ENCODE measurements at regions not wholly inside any gene's neighbourhood (a gene's known extent, or its start where the extent isn't known, plus 50 kb on each side); places are given as distances from the start of the nearest gene placed in this dataset.

DNA sequence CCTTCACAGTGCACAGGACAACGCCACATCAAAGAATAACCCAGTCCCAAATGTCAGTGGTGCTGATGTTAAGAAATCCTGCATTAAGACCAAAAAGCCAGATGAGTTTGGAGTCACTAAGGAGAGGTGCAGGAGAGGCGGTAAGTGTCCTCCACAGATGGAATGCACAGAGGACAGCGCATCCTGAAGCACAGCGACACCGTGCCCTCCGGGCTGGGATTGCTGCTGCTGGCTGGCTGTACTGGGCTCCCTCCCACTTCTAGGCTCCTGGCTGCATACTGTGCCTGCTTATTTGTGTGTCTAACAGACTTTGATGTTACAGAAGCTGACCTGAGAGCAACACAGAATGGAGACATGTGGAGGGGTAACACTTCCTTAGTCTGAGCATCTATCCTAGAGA lies 325.6 kb upstream of the BOD1L1 start:
- no peak for TF ChIP-seq CTCF (tag by site-specific recombination; IDR thresholded peaks at IDR 0.05)
- TF ChIP-seq, protein P1, sequence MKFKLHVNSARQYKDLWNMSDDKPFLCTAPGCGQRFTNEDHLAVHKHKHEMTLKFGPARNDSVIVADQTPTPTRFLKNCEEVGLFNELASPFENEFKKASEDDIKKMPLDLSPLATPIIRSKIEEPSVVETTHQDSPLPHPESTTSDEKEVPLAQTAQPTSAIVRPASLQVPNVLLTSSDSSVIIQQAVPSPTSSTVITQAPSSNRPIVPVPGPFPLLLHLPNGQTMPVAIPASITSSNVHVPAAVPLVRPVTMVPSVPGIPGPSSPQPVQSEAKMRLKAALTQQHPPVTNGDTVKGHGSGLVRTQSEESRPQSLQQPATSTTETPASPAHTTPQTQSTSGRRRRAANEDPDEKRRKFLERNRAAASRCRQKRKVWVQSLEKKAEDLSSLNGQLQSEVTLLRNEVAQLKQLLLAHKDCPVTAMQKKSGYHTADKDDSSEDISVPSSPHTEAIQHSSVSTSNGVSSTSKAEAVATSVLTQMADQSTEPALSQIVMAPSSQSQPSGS (tag by site-specific recombination; IDR thresholded peaks at IDR 0.05; ENCODE audit: low read depth): no peak
- no peak for TF ChIP-seq ZNF274 (IDR thresholded peaks at IDR 0.05; ENCODE audit: low read length)
- TF ChIP-seq ZNF274 (tag by site-specific recombination; IDR thresholded peaks at IDR 0.05; ENCODE audit: borderline replicate concordance): no peak
- no peak for TF ChIP-seq ZNF670 (tag by site-specific recombination; IDR thresholded peaks at IDR 0.05; ENCODE audit: low read depth)
- no peak for TF ChIP-seq ZNF18 (tag by site-specific recombination; IDR thresholded peaks at IDR 0.05)
- TF ChIP-seq, protein P2, sequence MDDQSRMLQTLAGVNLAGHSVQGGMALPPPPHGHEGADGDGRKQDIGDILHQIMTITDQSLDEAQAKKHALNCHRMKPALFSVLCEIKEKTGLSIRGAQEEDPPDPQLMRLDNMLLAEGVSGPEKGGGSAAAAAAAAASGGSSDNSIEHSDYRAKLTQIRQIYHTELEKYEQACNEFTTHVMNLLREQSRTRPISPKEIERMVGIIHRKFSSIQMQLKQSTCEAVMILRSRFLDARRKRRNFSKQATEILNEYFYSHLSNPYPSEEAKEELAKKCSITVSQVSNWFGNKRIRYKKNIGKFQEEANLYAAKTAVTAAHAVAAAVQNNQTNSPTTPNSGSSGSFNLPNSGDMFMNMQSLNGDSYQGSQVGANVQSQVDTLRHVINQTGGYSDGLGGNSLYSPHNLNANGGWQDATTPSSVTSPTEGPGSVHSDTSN (CRISPR knock-in tag; IDR thresholded peaks at IDR 0.05): no peak
- no peak for TF ChIP-seq ZNF660 (tag by site-specific recombination; IDR thresholded peaks at IDR 0.05)
- TF ChIP-seq ZNF433 (tag by site-specific recombination; IDR thresholded peaks at IDR 0.05; ENCODE audit: low read depth): no peak
- no peak for TF ChIP-seq ZNF37A (tag by site-specific recombination; IDR thresholded peaks at IDR 0.05)
- no peak for TF ChIP-seq TCF7L2 (IDR thresholded peaks at IDR 0.05; ENCODE audit: borderline replicate concordance, low read depth, low read length)

All from HEK293 (cell line).